NCI-H1092 (cell line): ENCODE measurements at regions not wholly inside any gene's neighbourhood (a gene's known extent, or its start where the extent isn't known, plus 50 kb on each side); places are given as distances from the start of the nearest gene placed in this dataset.
"Not testable (repeated sequence)": the region's sequence is repeated elsewhere in the genome, so short reads cannot be mapped to it uniquely, and the experiment has no call there.

Experiments used
- DNase-seq: peaks from one replicate; lab custom pipeline; 2025; lab: John Stamatoyannopoulos, UW

DNA sequence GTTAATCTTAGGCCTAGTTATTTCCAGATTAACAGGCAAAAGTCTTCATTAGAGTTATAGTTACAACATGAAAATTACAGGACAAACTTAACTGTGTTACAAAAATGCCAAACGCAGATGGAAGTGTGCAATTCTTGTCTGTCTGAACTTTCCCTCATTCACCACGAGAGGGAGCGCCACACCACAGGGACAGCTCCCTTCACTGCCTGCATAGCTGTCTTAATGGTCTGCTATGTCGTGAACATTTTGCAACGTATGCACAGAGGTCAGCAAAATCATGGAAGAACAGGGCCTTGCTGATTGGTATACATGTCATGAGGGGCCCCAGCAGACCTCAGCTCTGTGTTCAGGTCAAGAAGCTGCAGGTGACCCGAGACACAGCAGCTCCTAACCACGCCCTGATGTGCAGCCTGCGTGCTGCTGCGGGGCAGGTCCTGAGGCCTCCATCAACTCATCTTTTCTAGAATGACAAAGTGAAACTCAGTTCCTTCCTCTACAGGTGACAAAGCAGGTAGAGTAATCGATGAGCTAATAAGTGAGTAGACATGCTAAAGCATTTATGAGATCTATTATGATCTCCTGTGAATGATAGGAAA, 78.8 kb upstream of the ATP8B1 start:
- peak; percentile 63 for DNase-seq

DNA sequence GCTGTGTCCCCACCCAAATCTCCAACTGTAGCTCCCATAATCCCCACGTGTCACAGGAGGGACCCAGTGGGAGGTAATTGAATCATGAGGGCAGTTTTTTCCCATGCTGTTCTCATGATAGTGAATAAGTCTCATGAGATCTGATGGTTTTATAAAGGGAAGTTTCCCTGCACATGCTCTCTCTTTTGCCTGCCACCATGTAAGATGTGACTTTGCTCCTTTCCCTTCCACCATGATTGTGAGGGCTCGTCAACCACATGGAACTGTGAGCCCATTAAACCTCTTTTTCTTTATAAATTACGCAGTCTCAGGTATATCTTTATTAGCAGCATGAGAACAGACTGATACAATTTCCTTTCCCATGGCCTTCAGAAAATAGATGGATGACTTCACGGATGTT, 76.8 kb upstream of the ATP8B1 start:
- DNase-seq = not testable (repeated sequence)

DNA sequence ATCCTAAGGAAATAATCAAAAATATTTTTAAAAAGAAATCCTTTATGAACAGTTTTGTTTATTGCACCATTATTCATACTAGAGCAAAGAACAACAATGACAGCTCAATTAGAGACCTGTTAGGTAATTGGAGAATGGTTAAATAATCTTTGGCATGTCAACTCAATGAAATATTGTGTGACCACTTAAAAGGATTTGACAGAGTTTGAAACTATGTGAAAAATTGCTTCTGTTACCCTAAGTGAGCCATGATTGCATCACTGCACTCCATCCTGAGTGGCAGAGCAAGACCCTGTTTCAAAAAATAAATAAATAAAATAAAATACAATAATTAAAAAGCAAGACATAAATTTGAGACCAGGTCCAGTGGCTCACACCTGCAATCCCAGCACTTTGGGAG, 66.1 kb upstream of the ATP8B1 start:
- DNase-seq = no peak

DNA sequence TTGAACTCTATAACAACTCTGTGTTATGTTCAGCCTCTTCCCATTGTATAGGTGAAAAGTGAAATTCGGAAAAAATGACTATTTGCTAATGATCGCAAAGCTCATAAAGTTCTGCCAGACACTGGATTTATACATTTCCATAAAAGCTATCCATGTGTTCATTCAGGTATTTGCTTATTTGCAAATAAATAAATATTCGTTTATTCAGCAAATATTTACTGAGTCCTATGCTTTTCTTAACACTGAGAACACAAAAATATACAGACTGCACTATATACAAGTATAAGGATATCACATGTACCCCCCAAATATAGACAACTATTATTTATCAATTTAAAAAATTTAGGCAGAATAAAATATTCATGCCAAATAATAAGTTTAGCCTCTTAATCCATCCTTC, 63.2 kb upstream of the ATP8B1 start:
- DNase-seq = no peak

DNA sequence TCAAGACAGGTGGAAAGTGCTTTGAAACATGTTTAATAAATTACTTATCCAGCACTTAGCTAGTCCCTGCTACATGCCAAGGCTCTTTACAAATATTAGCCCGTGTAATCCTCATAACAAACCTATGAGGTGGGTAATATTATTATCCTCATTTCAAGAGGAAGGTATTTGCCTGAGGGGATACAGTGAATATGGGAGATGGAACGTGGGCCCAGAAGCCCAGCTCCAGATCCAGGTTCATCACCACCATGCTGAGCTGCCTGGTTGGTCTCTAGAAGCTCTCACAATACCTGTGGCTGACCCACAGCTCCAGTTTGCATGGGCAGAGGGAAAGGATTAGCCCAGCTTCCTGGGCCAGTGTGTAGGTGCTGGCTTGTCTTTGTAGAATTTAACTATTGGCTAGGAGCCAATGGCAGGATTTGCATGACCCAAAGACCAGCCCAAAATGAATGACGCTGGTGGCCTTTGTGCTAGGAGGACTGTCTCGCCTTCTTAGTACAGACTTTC, 61.6 kb upstream of the ATP8B1 start:
- DNase-seq = no peak

DNA sequence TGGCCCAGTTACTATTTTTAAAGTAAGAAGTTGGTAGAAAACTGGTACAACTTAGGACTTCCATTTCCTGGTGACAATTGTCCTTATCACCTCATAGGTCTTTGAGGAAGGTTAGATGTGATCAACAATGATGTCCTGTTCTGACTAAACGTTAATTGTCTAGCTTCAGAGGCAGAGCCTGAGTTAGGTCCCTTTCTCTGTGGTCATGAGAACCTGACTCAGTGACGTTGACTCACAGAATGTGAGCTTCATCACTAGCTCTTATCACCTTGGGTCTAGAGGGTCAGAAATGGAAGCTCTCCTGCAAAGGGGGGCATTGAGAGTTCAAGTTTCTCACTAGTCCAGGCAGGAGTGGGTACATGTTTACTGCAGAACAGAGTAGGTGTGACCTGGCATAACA, 60.6 kb upstream of the ATP8B1 start:
- no peak for DNase-seq

DNA sequence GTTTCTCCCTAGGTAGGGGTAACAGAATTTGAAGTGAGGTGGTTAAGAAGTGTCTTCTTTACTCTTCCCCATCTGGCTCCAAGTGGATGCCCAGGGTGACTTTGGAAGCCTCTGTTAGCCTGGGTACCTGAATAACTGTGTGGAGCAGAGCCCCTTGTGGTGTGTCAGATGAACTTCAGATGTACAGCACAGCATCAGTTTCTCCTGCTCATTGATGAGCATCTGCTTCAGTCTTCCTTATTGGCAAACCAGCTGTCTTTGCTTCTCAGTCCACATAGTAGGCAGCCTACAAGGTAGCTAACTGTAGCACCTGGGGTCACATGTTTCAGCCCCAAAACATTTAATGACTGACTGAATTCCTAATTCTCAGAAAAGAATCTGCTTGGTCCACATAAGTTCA, 56.2 kb upstream of the ATP8B1 start:
- DNase-seq = no peak

DNA sequence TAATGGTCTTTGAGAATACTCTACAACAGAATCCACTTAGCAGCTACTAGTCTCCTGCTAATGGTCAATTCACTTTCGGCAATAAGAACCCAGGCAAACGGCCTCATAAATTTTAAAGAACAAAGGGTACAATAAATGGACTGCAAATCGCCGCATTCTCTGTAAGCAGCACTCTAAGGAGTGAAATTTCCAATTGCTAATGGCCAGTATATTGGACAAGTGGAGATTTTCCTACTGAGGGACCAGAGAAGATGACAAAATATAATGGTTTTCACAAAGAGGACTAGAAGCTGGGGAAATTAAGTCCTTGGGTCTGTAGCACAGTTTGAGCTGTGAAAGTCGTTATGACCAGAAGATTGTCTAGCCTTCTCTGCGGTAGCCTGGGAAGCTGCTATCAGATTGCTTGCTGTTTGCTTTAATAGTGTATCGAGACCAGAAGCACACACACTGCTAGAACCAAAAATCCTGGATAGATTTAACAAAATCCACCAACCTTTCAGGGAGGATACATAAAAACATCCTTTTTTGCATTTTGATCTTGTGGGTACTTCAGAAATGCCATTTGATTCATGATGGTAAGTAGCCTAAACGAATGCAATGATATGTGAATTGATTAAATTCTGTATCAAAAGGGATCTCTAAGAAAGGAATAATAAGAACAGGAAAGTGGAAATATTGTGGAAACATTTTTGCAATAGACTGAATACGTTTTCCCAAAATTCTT, 53.6 kb upstream of the ATP8B1 start:
- DNase-seq = peak; percentile 81

DNA sequence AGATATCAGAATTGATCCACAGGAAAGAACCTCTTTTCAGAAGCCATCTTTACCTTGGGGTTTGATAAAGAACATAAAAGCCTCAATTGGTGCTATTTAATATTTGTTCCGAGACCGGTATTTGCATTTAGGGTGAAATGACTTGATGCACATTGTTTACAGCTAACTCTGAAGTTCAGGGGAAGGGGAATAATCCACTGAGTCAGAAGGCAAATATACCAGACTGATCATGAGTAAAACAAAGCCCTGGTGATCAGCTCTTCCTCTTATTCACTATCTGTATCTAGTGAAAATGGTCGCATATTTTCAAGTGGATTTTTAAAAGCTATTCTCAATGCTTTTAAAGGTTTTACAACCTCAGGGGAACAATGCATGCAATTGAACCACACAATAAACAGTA, 53.0 kb upstream of the ATP8B1 start:
- DNase-seq = no peak

DNA sequence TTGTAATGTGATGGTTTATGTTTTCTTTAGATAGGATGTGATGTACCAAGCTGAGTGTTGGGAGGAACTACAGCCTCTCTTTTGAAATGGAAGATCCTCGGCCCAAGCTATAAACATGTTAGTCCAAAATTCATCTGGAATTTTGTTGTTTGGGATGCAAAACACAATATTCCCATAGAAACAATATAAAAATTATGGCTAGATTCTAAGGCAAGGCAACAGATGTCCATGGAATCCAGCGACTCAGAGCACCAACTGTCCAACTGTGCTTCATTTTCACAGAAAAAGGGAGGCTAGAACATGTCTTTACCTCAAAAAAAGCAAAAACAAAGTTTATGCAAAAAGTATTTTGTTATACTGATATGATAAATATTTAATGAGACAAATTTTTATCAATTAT, 52.4 kb upstream of the ATP8B1 start:
- DNase-seq = no peak

DNA sequence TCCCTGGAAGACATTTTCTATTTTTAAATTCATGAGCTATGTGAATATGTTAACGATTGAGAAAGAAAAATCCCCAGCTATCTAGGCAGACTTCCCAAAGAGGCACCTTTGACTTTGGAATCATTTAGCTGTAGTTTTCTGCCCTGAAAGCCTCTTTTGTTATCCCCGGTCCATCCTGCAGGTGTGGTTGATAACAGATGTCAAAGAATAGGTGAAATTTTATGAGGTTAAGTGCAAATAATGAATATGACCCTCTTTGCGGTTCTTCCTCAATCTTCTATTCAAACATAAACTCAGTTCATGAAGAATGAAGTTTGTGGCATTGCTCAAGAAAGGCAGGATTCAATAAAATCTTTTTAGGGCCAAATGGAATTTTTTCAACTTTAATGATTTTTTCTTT, 51.6 kb upstream of the ATP8B1 start:
- no peak for DNase-seq

DNA sequence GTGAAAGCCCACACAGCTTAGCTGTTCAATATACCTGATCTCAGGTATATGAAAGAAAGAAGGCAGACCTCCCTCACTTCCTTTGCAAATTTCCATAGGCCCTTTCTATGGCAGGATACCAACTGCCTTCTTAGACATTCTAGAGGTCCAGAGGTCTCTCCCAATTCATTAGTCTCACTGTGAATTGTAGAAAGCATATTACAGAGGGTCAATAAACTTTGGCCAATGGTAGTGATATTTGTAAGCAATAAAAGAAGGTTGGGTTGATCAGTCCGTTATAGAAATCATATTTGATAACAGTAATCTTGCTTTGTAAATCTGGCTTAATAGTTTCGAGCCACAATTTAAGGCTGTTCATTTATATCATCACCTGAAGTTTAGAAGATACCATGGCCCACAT, 50.7 kb upstream of the ATP8B1 start:
- no peak for DNase-seq

DNA sequence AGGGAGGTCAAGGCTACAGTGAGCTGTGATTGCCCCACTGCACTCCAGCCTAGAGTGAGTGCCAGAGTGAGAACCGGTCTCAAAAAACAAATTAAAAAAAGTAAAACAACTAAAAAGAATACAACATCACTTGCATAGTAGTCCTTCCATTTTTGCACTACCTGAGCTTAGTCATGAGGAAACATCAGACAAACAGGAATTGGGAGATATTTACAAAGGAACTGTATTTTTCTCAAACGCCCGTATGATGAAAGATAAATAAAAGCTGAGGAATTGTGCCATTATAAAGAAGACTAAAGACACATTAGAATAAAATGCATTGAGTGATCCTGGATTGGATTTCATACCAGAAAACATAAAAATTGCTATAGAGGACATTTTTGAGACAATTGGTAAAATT, 50.0 kb upstream of the ATP8B1 start:
- no peak for DNase-seq
